ENCODE measurements at regions not wholly inside any gene's neighbourhood (a gene's known extent, or its start where the extent isn't known, plus 50 kb on each side); places are given as distances from the start of the nearest gene placed in this dataset.
"Not testable (repeated sequence)": the region's sequence is repeated elsewhere in the genome, so short reads cannot be mapped to it uniquely, and the experiment has no call there.

- TF ChIP-seq, protein P1, sequence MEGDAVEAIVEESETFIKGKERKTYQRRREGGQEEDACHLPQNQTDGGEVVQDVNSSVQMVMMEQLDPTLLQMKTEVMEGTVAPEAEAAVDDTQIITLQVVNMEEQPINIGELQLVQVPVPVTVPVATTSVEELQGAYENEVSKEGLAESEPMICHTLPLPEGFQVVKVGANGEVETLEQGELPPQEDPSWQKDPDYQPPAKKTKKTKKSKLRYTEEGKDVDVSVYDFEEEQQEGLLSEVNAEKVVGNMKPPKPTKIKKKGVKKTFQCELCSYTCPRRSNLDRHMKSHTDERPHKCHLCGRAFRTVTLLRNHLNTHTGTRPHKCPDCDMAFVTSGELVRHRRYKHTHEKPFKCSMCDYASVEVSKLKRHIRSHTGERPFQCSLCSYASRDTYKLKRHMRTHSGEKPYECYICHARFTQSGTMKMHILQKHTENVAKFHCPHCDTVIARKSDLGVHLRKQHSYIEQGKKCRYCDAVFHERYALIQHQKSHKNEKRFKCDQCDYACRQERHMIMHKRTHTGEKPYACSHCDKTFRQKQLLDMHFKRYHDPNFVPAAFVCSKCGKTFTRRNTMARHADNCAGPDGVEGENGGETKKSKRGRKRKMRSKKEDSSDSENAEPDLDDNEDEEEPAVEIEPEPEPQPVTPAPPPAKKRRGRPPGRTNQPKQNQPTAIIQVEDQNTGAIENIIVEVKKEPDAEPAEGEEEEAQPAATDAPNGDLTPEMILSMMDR (IDR thresholded peaks at IDR 0.05): not testable (repeated sequence)
- TF ChIP-seq SIN3A (IDR thresholded peaks at IDR 0.05; ENCODE audit: borderline replicate concordance, insufficient read depth, low read depth, low read length); POLR2AphosphoS5 (IDR thresholded peaks at IDR 0.05; ENCODE audit: low read depth, low read length); TCF7L2 (IDR thresholded peaks at IDR 0.05; ENCODE audit: low read depth, low read length); REST (IDR thresholded peaks at IDR 0.05; ENCODE audit: insufficient read depth in 1 of 2, low read depth in 2 of 2, low read length in 1 of 2): not testable (repeated sequence)
These were observed 75.8 kb downstream of the ELAPOR2 start for GRCh38 chr7:86983654-86984053.

Data from Panc1 (cell line).